HL-60/S4 (cell line): ENCODE measurements at regions not wholly inside any gene's neighbourhood (a gene's known extent, or its start where the extent isn't known, plus 50 kb on each side); places are given as distances from the start of the nearest gene placed in this dataset.
"Not testable (repeated sequence)": the region's sequence is repeated elsewhere in the genome, so short reads cannot be mapped to it uniquely, and the experiment has no call there.

Source experiments
- in situ Hi-C: fragments of 300-500 bp; cut with MboI; formaldehyde crosslinking; loops from 2 replicates; pipeline ENCODE4 v1.14.3; 2022; ENCODE audit warnings: low sequenced_read_pairs

GRCh38 chr10:35843524-35844181 is 201.6 kb upstream of the FZD8 start:
- in situ Hi-C loops = no loop called here

DNA sequence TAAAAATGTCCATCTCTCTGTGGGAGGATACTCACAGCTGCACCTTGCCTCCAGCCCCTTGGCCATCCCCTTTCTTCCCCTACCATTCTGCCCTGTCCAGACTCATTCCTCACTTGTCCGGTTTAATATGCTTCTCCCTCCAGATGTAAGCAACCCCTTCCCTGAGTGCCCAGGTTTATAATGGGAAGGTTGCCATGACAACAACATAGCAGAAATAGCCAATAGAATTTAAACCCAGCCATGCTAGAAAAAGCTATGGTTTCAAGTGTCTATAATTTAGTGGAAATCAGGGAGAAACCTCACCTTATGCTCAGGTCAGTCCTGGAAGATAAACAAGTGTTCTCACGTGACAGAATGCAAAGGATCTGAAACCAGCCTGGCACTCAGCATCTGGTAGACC is 196.0 kb upstream of the FZD8 start:
- in situ Hi-C loops = no loop called here

GRCh38 chr10:35835545-35835944 is 193.4 kb upstream of the FZD8 start:
- in situ Hi-C loops = no loop called here

DNA sequence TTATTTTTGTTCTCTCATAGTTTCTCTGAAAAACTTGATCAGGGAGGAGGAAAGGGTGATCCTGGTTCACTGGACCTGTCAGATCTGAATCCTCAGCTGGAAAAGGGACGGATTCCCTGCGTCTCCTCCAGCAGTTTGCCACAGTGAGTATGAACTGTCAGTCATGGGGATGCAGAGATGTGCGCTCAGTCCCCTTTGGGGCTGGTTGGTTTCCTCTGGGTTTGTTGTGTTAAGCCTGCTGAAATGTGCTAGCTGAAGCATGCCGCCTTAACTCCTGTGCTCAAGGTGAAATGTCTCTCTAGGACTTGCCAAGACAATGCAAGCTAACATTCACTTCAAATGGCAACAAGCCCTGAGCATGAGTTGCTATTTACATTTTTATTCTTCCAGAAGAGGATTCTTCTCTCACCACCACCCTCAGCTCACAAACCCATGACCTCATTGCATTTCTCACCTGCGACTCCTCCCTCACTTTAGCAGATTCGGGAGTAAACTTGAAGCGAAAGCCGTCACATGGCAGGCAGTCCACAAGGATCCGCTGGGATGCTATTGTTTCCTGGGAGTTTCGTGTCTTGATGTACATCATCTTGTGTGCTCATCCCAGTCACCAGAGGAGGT is 192.9 kb upstream of the FZD8 start:
- in situ Hi-C loops = no loop called here

- in situ Hi-C loops = no loop called here
Observed at GRCh38 chr10:35827783-35828182, 185.7 kb upstream of the FZD8 start.

DNA sequence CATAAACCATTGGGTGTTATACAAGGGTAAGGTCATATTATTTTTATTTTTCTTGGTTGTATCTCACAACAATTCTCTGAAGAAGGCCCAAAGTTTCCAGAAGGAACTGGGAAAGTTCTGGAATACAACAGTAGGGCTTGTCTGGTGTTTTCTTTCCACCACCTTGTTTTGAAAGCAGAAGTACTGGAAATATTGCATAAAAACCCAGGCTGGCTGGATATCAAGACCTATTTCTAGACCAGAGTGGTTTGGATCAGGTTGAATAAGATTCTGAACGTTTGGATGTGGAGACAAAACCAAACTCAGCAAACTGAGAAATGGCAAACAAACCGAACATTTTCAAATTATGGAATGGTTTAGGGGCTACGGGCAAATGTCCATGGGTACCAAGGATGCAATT is 182.6 kb upstream of the FZD8 start:
- in situ Hi-C loops = no loop called here

GRCh38 chr10:35822316-35822715 is 180.2 kb upstream of the FZD8 start:
- in situ Hi-C loops = no loop called here

- in situ Hi-C loops = no loop called here
Observed at GRCh38 chr10:35821339-35821911, 179.3 kb upstream of the FZD8 start.

GRCh38 chr10:35819736-35820135 is 177.6 kb upstream of the FZD8 start:
- in situ Hi-C loops = no loop called here

- in situ Hi-C loops = no loop called here
Observed at GRCh38 chr10:35819011-35819410, 176.9 kb upstream of the FZD8 start.

- in situ Hi-C loops = not testable (repeated sequence)
Observed at GRCh38 chr10:35817109-35817508, 175.0 kb upstream of the FZD8 start.

- in situ Hi-C loops = no loop called here
Observed at GRCh38 chr10:35813219-35813618, 171.1 kb upstream of the FZD8 start.

DNA sequence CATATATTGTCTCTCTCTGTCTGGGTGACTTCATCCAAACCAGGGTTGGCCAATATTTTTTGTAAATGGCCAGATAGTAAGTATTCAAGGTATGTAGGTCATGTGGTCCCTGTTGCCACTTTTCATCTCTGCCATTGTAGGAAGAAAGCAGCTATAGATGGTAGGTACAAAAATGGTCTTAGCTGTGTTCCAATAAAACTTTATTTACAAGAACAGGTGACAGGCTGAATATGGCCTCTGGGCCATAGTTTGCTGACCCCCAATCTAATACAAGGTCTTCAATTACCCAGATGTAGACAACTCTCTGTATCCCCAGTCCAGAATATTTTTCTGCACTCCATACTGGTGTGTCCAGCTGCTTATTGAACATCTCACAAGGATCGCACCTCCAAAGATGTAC is 166.2 kb upstream of the FZD8 start:
- in situ Hi-C loops = no loop called here

- in situ Hi-C loops = no loop called here
Observed at GRCh38 chr10:35803046-35803445, 160.9 kb upstream of the FZD8 start.

DNA sequence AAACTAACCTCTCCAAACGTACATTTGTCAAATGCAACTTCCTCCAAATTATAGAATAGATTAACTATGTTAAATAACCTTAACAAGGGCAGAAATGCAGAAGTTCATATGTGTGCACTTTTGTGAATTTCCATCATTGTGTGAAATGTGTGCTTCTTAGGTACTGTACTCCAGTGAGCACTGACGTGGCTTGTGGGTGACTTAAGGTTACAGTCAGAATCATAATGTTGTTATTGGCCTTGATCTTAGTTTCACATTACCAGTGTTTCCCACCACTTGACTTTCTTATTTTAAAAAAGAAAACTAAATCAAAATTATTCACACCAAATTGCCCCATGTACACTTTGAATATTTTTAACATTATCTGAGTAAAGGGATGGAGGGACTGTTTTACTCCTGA is 155.1 kb upstream of the FZD8 start:
- in situ Hi-C loops = no loop called here

DNA sequence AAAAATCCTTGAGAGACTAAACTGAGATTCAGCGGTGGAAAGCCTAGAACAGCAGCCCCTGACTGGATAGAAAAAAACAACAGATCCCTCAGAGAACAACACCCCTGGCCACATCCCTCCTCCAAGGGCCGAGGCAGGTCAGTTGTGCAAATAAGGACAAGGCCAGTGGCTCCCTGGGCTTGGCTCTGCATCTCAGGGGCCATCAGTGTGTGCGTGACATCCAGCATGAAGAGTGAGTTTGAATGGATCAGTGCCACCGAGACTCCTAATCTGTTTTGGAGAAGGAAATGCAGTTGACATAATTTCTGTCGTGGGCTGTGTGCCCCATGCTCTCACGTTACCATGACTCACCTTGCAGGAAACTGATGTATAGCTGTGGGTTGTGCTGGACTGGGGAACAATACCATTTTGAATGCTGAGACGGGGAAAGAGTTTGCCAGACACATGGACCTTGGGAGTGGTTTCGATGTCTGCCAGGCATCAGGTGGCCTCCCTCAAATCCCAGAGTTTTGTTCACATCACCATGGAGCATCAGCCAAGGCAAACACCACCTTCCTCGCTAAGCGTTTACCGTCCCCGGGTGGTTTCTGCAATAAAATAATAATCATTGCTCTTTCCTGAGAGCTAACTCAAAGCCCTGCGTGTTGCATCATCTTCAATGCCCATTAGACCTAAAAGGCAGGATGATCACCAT is 153.2 kb upstream of the FZD8 start:
- in situ Hi-C loops = no loop called here

DNA sequence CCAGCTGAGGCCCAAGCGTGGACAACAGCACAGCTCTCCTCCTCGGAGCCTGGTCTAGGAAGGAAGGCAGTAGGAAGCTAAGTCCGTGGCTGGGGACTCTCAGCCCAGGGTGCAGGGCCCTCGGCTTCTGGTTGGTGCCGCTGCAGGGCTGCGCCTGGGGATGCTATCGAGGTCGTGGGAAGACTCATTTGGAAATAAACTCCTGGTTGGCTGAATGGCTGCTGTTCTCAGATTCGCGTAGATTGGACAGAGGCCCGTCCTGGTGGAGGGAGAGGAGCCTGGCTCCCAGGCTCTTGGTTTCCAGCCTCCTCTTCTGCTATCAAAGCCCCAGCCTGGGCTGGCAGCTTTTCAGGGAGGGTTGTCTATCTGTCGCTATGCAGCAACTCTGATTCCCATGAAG is 152.6 kb upstream of the FZD8 start:
- in situ Hi-C loops = no loop called here

DNA sequence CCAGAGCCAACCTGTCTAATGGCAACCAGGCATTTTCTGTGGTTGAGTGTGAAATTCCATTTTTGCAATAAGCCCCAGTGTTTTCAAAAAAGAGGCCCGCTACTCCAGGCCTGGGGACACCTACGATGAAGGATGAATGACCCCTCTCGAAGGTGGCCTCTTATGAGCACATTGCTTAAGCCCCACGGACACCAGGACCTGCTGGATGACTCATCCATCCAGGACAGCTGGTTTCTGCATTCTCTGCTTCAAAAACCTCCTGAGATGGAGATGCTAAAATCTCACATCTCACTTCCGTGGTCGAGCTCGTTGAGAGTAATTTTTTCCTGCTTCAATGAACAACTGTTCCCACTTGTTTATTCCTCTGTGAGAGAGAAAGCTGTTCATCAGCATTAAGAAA is 150.2 kb upstream of the FZD8 start:
- in situ Hi-C loops = no loop called here

DNA sequence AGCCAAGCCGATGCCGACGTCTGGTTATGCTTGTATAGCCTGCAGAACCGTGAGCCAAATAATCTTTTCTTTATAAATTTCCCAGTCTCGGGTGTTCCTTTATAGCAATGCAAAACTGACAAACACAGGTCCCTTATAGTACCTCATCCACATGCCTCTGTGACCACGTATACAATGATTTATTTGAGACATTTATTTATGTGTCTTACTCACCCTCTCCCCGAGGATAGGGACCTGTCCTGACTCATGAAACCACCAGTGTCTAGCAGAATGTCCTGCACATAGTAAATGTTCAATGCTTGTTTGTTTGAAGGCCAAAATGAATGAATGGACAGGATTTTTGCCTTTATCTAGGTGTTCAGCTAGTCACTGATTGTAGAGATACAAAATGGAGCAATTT is 147.9 kb upstream of the FZD8 start:
- in situ Hi-C loops = no loop called here

- in situ Hi-C loops = no loop called here
Observed at GRCh38 chr10:35784751-35785150, 142.7 kb upstream of the FZD8 start.

DNA sequence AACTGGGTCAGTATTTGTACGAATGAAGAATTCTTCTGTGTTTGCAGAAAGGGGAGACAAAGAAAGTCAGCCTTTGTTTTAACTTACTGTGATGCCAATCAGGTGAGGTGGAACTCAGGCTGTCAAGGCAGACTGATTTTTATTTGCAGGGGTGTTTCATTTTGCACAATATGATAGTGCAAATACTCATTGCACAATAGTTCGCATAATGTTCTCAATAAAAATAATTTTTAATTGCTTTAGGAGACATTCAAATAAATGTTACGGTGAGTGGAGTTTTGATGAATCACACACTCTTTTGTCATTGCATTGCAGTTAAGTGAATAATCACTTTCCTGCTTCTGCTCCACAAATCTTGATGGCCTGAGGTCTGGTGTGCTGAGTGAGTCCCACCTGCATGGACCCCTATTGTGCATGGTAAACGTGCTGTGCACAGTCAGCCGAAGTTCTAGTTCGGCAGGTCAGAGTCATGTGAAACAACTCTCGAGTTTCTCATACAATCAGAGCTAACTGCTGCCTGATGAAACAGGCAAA is 141.3 kb upstream of the FZD8 start:
- in situ Hi-C loops = no loop called here

DNA sequence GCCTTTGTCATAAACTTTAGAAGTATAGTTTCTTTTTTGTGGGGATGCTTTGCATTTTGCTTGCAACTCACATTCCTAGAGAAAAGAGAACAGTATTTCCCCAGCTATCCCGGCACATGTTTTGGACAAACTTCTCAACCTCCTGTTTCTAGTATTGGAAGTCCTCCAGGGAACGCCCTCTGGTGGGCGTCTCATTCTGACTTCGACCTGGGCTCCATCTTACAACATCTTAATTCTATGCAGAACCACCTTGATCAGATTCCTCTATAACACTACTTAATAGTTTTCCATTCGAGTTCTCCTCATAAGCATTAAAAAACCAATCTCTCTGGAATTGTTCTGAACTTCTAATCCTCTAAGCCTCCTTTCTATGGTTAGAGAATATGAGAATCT is 139.5 kb upstream of the FZD8 start:
- in situ Hi-C loops = no loop called here
